ENCODE measurements at regions not wholly inside any gene's neighbourhood (a gene's known extent, or its start where the extent isn't known, plus 50 kb on each side); places are given as distances from the start of the nearest gene placed in this dataset.
"Not testable (repeated sequence)": the region's sequence is repeated elsewhere in the genome, so short reads cannot be mapped to it uniquely, and the experiment has no call there.

DNA sequence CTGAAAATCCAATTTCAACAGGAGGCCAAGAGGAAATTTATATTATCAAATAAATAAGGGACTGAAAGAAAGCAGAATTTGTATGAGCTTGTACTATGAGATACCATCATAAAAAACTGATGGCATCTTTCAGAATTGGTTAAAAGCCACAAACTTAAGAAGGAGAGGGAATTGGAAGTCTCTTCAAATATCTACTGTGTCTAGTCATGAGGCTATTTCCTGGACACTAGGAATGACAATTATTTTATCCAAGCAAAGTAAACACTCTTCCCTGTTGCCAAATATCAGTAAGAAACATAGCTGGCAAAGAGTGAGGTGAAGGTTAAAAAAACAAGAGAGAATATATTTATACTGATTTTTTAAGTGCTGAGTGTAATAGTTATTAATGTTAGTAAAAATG is 101.5 kb upstream of the ARRDC3 start:
- no peak for DNase-seq (ENCODE audit: low read depth)
- H3K4me3 ChIP-seq (ENCODE audit: low read depth, low read length) = no peak overlapping the region
- TF ChIP-seq MYC (IDR thresholded peaks at IDR 0.05; ENCODE audit: low read depth, low read length) (no peak), POLR2A (IDR thresholded peaks at IDR 0.05; ENCODE audit: extremely low read depth, insufficient read length) (no peak)
- TF ChIP-seq, protein P1, sequence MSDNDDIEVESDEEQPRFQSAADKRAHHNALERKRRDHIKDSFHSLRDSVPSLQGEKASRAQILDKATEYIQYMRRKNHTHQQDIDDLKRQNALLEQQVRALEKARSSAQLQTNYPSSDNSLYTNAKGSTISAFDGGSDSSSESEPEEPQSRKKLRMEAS (IDR thresholded peaks at IDR 0.05; ENCODE audit: low read depth, low read length) = no peak
- TF ChIP-seq, protein P2, sequence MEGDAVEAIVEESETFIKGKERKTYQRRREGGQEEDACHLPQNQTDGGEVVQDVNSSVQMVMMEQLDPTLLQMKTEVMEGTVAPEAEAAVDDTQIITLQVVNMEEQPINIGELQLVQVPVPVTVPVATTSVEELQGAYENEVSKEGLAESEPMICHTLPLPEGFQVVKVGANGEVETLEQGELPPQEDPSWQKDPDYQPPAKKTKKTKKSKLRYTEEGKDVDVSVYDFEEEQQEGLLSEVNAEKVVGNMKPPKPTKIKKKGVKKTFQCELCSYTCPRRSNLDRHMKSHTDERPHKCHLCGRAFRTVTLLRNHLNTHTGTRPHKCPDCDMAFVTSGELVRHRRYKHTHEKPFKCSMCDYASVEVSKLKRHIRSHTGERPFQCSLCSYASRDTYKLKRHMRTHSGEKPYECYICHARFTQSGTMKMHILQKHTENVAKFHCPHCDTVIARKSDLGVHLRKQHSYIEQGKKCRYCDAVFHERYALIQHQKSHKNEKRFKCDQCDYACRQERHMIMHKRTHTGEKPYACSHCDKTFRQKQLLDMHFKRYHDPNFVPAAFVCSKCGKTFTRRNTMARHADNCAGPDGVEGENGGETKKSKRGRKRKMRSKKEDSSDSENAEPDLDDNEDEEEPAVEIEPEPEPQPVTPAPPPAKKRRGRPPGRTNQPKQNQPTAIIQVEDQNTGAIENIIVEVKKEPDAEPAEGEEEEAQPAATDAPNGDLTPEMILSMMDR (IDR thresholded peaks at IDR 0.05; ENCODE audit: low read depth, low read length) = no peak

DNA sequence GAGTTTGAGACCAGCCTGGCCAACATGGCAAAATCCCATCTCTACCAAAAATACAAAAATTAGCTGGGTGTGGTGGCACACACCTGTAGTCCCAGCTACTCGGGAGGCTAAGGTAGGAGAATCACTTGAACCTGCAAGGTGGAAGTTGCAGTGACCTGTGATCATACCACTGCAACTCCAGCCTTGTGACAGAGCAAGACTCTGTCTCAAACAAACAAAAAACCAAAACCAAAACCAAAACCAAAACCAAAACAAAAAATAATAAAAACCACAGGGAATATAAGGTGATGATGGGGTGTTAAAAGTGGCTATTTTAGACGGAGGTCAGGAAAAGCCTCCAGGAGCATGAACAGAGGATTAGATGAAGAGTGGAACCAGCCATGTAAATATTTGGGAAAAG is 96.3 kb upstream of the ARRDC3 start:
- H3K4me3 ChIP-seq (ENCODE audit: low read depth, low read length); DNase-seq (ENCODE audit: low read depth): not testable (repeated sequence)

DNA sequence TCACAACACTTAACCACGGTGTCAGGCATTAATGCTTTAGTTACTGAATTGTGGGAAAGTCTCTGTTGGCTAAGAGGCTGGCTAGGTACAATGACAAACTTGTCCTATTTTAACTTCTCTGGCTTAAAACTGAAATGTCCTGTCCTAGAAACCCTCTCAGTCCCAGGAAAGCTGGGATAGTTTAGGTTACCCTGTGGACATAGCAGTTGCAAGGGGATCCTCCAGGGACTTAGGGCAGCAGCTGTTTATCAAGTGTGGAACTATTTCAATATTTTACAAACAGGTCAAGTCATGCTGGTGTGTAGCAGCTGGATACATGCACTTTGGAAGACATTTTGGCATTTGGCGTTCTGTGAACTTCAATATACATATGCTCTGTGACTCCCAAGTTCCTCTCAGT is 95.0 kb upstream of the ARRDC3 start:
- TF ChIP-seq MYC (IDR thresholded peaks at IDR 0.05; ENCODE audit: low read depth, low read length) (no peak), POLR2A (IDR thresholded peaks at IDR 0.05; ENCODE audit: extremely low read depth, insufficient read length) (no peak)
- TF ChIP-seq, protein P2 (IDR thresholded peaks at IDR 0.05; ENCODE audit: low read depth, low read length) = no peak
- TF ChIP-seq, protein P1 (IDR thresholded peaks at IDR 0.05; ENCODE audit: low read depth, low read length) = no peak
- DNase-seq (ENCODE audit: low read depth) = no peak
- no peak overlapping the region for H3K4me3 ChIP-seq (ENCODE audit: low read depth, low read length)

DNA sequence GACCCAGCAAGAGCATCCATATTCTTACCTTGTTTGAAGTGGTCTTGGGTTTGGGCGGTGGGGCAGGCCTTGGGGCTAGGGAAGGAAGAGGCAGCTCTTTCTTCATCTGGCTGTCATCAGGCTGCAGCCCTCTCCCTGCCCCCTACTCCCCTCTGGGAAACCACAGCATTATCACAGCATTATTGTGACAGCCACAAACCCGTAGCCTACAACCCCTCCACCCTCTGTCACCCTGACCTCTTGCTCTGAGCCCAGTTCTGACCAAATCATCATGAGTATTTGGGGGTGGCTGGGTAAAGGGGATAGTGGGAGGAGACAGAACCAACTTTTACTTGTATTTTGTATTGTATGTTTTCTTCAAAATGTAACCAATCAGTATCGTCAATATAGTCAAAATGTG is 94.3 kb upstream of the ARRDC3 start:
- TF ChIP-seq, protein P2 (IDR thresholded peaks at IDR 0.05; ENCODE audit: low read depth, low read length) = no peak
- TF ChIP-seq MYC (IDR thresholded peaks at IDR 0.05; ENCODE audit: low read depth, low read length) (no peak), POLR2A (IDR thresholded peaks at IDR 0.05; ENCODE audit: extremely low read depth, insufficient read length) (no peak)
- TF ChIP-seq, protein P1 (IDR thresholded peaks at IDR 0.05; ENCODE audit: low read depth, low read length) = no peak
- H3K4me3 ChIP-seq (ENCODE audit: low read depth, low read length) = no peak overlapping the region
- DNase-seq (ENCODE audit: low read depth) = peak; percentile 20

DNA sequence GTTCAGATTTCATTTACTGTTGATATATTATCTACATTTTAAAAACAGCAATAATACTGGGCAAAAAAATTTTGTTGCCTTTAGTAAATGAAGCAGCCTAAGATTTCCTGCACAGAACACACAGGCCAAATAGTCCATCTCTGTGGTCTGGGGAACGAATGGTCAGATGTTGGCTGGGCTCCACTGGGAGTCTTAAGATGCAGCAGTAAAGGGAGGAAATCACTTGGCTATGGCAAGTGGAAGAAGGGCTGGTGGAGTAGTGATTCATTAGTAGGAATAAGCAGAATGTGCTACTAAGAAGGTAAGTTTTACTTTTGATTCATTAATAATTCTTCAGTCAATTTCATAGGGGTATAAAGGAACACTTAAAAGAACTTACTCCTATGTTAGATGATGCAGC is 91.1 kb upstream of the ARRDC3 start:
- DNase-seq (ENCODE audit: low read depth) = no peak
- TF ChIP-seq, protein P2 (IDR thresholded peaks at IDR 0.05; ENCODE audit: low read depth, low read length) = no peak
- TF ChIP-seq POLR2A (IDR thresholded peaks at IDR 0.05; ENCODE audit: extremely low read depth, insufficient read length) = no peak
- TF ChIP-seq, protein P1 (IDR thresholded peaks at IDR 0.05; ENCODE audit: low read depth, low read length) = no peak
- no peak for TF ChIP-seq MYC (IDR thresholded peaks at IDR 0.05; ENCODE audit: low read depth, low read length)
- H3K4me3 ChIP-seq (ENCODE audit: low read depth, low read length) = no peak overlapping the region

DNA sequence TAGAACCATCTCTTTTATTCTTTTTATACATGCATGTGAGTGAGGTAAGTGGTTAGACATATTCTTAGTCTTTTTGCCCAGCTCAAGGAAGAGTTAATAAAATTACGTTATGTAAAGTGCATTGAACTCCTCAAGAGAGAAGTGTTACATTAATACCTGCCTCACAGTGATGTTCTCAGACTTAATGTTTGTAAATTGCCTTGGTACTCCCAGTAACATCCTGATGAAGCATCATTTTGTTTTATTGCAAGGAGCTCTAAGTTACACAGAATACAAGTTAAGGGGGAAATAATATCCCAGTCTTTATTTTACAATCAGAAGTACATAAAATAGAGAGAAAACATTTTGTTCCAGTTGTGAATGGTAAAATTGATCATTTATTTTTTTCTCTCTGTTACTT is 89.5 kb upstream of the ARRDC3 start:
- H3K4me3 ChIP-seq (ENCODE audit: low read depth, low read length) = no peak overlapping the region
- no peak for DNase-seq (ENCODE audit: low read depth)
- TF ChIP-seq, protein P2 (IDR thresholded peaks at IDR 0.05; ENCODE audit: low read depth, low read length) = no peak
- TF ChIP-seq, protein P1 (IDR thresholded peaks at IDR 0.05; ENCODE audit: low read depth, low read length) = no peak
- TF ChIP-seq POLR2A (IDR thresholded peaks at IDR 0.05; ENCODE audit: extremely low read depth, insufficient read length) (no peak), MYC (IDR thresholded peaks at IDR 0.05; ENCODE audit: low read depth, low read length) (no peak)

All from NB4 (cell line).